ENCODE measurements at regions not wholly inside any gene's neighbourhood (a gene's known extent, or its start where the extent isn't known, plus 50 kb on each side); places are given as distances from the start of the nearest gene placed in this dataset.

GRCh38 chr15:97096303-97096835, 765.9 kb downstream of the NR2F2 start:
- WGBS, 2 experiments (ENCODE audit: low coverage in 1 of 2, low lambda C conversion rate in 2 of 2, missing lambda C conversion rate in 2 of 2), result 0 to 10% methylated on average over 2 of the region's 2 CpGs
- Histone ChIP-seq H3K4me1 (ENCODE audit: insufficient read depth) (no peaks in the 10 kb centered on the region), H3K4me3 (no peak overlapping the region), H3K4me2 (ENCODE audit: unreplicated experiment) (no peak overlapping the region), H3K9ac (no peak overlapping the region), H3K36me3 (ENCODE audit: low read depth) (no peaks in the 10 kb centered on the region), H3K9me3 (ENCODE audit: low read depth) (no peaks in the 10 kb centered on the region), H3K9me2 (ENCODE audit: insufficient read depth) (no peaks in the 10 kb centered on the region), H3K79me2 (ENCODE audit: insufficient read depth) (no peaks in the 10 kb centered on the region), H2AFZ (no peak overlapping the region), H3K27ac (no peak overlapping the region), H3K27me3 (replicated peaks; ENCODE audit: insufficient read depth) (no peaks in the 10 kb centered on the region), H4K20me1 (ENCODE audit: insufficient read depth) (no peaks in the 10 kb centered on the region), H3F3A (ENCODE audit: insufficient read depth) (no peaks in the 10 kb centered on the region)
- DNase-seq, result no peak
- TF ChIP-seq EZH2phosphoT487 (IDR thresholded peaks at IDR 0.05; ENCODE audit: insufficient read depth, low read depth) (no peak), EZH2 (IDR thresholded peaks at IDR 0.05; ENCODE audit: insufficient read depth, poor library complexity, severe bottlenecking) (no peak)
- in situ Hi-C loops (cut with MboI), result no loop called here

GRCh38 chr15:97099040-97099439, 768.5 kb downstream of the NR2F2 start:
- no peaks in the 10 kb centered on the region for H4K20me1 ChIP-seq (ENCODE audit: insufficient read depth)
- H3K9ac ChIP-seq, result no peak overlapping the region
- no peaks in the 10 kb centered on the region for H3K9me3 ChIP-seq (ENCODE audit: low read depth)
- H3K27me3 ChIP-seq (replicated peaks; ENCODE audit: insufficient read depth), result no peaks in the 10 kb centered on the region
- no peak for DNase-seq
- H3K27ac ChIP-seq, result no peak overlapping the region
- H3K9me2 ChIP-seq (ENCODE audit: insufficient read depth), result no peaks in the 10 kb centered on the region
- 13 to 26% methylated on average over 1 of the region's 1 CpG for WGBS, 2 experiments (ENCODE audit: low coverage in 1 of 2, low lambda C conversion rate in 2 of 2, missing lambda C conversion rate in 2 of 2)
- TF ChIP-seq EZH2phosphoT487 (IDR thresholded peaks at IDR 0.05; ENCODE audit: insufficient read depth, low read depth), result no peak
- no peak for TF ChIP-seq EZH2 (IDR thresholded peaks at IDR 0.05; ENCODE audit: insufficient read depth, poor library complexity, severe bottlenecking)
- no peaks in the 10 kb centered on the region for H3K36me3 ChIP-seq (ENCODE audit: low read depth)
- no peaks in the 10 kb centered on the region for H3K4me1 ChIP-seq (ENCODE audit: insufficient read depth)
- no peak overlapping the region for H2AFZ ChIP-seq
- H3K4me2 ChIP-seq (ENCODE audit: unreplicated experiment), result no peak overlapping the region
- in situ Hi-C loops (cut with MboI), result no loop called here
- H3K79me2 ChIP-seq (ENCODE audit: insufficient read depth), result no peaks in the 10 kb centered on the region
- H3F3A ChIP-seq (ENCODE audit: insufficient read depth), result no peaks in the 10 kb centered on the region
- no peak overlapping the region for H3K4me3 ChIP-seq

GRCh38 chr15:97101572-97101971, 771.1 kb downstream of the NR2F2 start:
- Histone ChIP-seq H3K36me3 (ENCODE audit: low read depth) (no peaks in the 10 kb centered on the region), H2AFZ (no peak overlapping the region), H3K79me2 (ENCODE audit: insufficient read depth) (no peaks in the 10 kb centered on the region), H3K9me2 (ENCODE audit: insufficient read depth) (no peaks in the 10 kb centered on the region), H3K27me3 (replicated peaks; ENCODE audit: insufficient read depth) (no peaks in the 10 kb centered on the region), H3K4me3 (no peak overlapping the region), H3K4me1 (ENCODE audit: insufficient read depth) (no peaks in the 10 kb centered on the region), H3K4me2 (ENCODE audit: unreplicated experiment) (no peak overlapping the region), H3K9ac (no peak overlapping the region), H3K27ac (no peak overlapping the region), H4K20me1 (ENCODE audit: insufficient read depth) (no peaks in the 10 kb centered on the region), H3F3A (ENCODE audit: insufficient read depth) (no peaks in the 10 kb centered on the region), H3K9me3 (ENCODE audit: low read depth) (no peaks in the 10 kb centered on the region)
- TF ChIP-seq EZH2phosphoT487 (IDR thresholded peaks at IDR 0.05; ENCODE audit: insufficient read depth, low read depth) (no peak), EZH2 (IDR thresholded peaks at IDR 0.05; ENCODE audit: insufficient read depth, poor library complexity, severe bottlenecking) (no peak)
- DNase-seq, result no peak
- in situ Hi-C loops (cut with MboI), result no loop called here

GRCh38 chr15:97114900-97115760, 784.6 kb downstream of the NR2F2 start:
- in situ Hi-C loops (cut with MboI), result no loop called here
- no peak overlapping the region for H2AFZ ChIP-seq
- H3K9ac ChIP-seq, result no peak overlapping the region
- no peaks in the 10 kb centered on the region for H3K9me3 ChIP-seq (ENCODE audit: low read depth)
- TF ChIP-seq EZH2phosphoT487 (IDR thresholded peaks at IDR 0.05; ENCODE audit: insufficient read depth, low read depth), result no peak
- TF ChIP-seq EZH2 (IDR thresholded peaks at IDR 0.05; ENCODE audit: insufficient read depth, poor library complexity, severe bottlenecking), result no peak
- no peaks in the 10 kb centered on the region for H3K79me2 ChIP-seq (ENCODE audit: insufficient read depth)
- H3K4me1 ChIP-seq (ENCODE audit: insufficient read depth), result no peaks in the 10 kb centered on the region
- whole genome bisulfite sequencing, 2 experiments (ENCODE audit: low coverage in 1 of 2, low lambda C conversion rate in 2 of 2, missing lambda C conversion rate in 2 of 2), result 25 to 27% methylated on average over 9 of the region's 9 CpGs
- no peak overlapping the region for H3K4me3 ChIP-seq
- no peaks in the 10 kb centered on the region for H3K36me3 ChIP-seq (ENCODE audit: low read depth)
- H3K27ac ChIP-seq, result no peak overlapping the region
- H4K20me1 ChIP-seq (ENCODE audit: insufficient read depth), result no peaks in the 10 kb centered on the region
- H3K9me2 ChIP-seq (ENCODE audit: insufficient read depth), result no peaks in the 10 kb centered on the region
- no peaks in the 10 kb centered on the region for H3F3A ChIP-seq (ENCODE audit: insufficient read depth)
- no peak overlapping the region for H3K4me2 ChIP-seq (ENCODE audit: unreplicated experiment)
- DNase-seq, result no peak
- H3K27me3 ChIP-seq (replicated peaks; ENCODE audit: insufficient read depth), result no peaks in the 10 kb centered on the region

Measured in GM23248 (cell line).